ENCODE measurements at regions not wholly inside any gene's neighbourhood (a gene's known extent, or its start where the extent isn't known, plus 50 kb on each side); places are given as distances from the start of the nearest gene placed in this dataset.
"Not testable (repeated sequence)": the region's sequence is repeated elsewhere in the genome, so short reads cannot be mapped to it uniquely, and the experiment has no call there.

- DNase-seq = no peak
Measured at GRCh38 chr16:64088838-64089237, 1033.0 kb downstream of the CDH11 start.

GRCh38 chr16:64085296-64085695 is 1036.6 kb downstream of the CDH11 start:
- DNase-seq = no peak

GRCh38 chr16:64084706-64085105 is 1037.2 kb downstream of the CDH11 start:
- no peak for DNase-seq

GRCh38 chr16:64083428-64084129 is 1038.3 kb downstream of the CDH11 start:
- DNase-seq = no peak

- no peak for DNase-seq
Measured at GRCh38 chr16:64077242-64077641, 1044.6 kb downstream of the CDH11 start.

GRCh38 chr16:64074706-64075105 is 1047.2 kb downstream of the CDH11 start:
- no peak for DNase-seq

- not testable (repeated sequence) for DNase-seq
Measured at GRCh38 chr16:64072131-64072730, 1049.6 kb downstream of the CDH11 start.

GRCh38 chr16:64065523-64065922 is 1056.3 kb downstream of the CDH11 start:
- DNase-seq = no peak

GRCh38 chr16:64061621-64062020 is 1060.2 kb downstream of the CDH11 start:
- DNase-seq = no peak

- no peak for DNase-seq
Measured at GRCh38 chr16:64060631-64061030, 1061.2 kb downstream of the CDH11 start.

- DNase-seq = no peak
Measured at GRCh38 chr16:64058685-64059084, 1063.2 kb downstream of the CDH11 start.

- DNase-seq = no peak
Measured at GRCh38 chr16:64051824-64052223, 1070.0 kb downstream of the CDH11 start.

- no peak for DNase-seq
Measured at GRCh38 chr16:64047878-64048277, 1074.0 kb downstream of the CDH11 start.

GRCh38 chr16:64047207-64047606 is 1074.7 kb downstream of the CDH11 start:
- DNase-seq = no peak

- no peak for DNase-seq
Measured at GRCh38 chr16:64035337-64035736, 1086.5 kb downstream of the CDH11 start.

- no peak for DNase-seq
Measured at GRCh38 chr16:64019339-64019738, 1102.5 kb downstream of the CDH11 start.

GRCh38 chr16:64017796-64018195 is 1104.1 kb downstream of the CDH11 start:
- no peak for DNase-seq

- no peak for DNase-seq
Measured at GRCh38 chr16:64013856-64014255, 1108.0 kb downstream of the CDH11 start.

GRCh38 chr16:64012166-64012565 is 1109.7 kb downstream of the CDH11 start:
- no peak for DNase-seq

- no peak for DNase-seq
Measured at GRCh38 chr16:64011650-64012049, 1110.2 kb downstream of the CDH11 start.

- DNase-seq = no peak
Measured at GRCh38 chr16:64008131-64008530, 1113.7 kb downstream of the CDH11 start.

- DNase-seq = no peak
Measured at GRCh38 chr16:64004116-64004515, 1117.7 kb downstream of the CDH11 start.

- no peak for DNase-seq
Measured at GRCh38 chr16:63995025-63995424, 1126.8 kb downstream of the CDH11 start.

- no peak for DNase-seq
Measured at GRCh38 chr16:63983401-63983800, 1138.5 kb downstream of the CDH11 start.

- DNase-seq = no peak
Measured at GRCh38 chr16:63982741-63983140, 1139.1 kb downstream of the CDH11 start.
